ENCODE measurements at regions not wholly inside any gene's neighbourhood (a gene's known extent, or its start where the extent isn't known, plus 50 kb on each side); places are given as distances from the start of the nearest gene placed in this dataset.
"Not testable (repeated sequence)": the region's sequence is repeated elsewhere in the genome, so short reads cannot be mapped to it uniquely, and the experiment has no call there.

- Histone ChIP-seq H3K4me2 (ENCODE audit: insufficient read depth, low read length) (no peak overlapping the region), H2AFZ (ENCODE audit: low read length) (no peak overlapping the region), H3K4me1 (ENCODE audit: insufficient read depth, low read length) (no peaks in the 10 kb centered on the region), H3K36me3 (ENCODE audit: insufficient read depth, low read length) (no peaks in the 10 kb centered on the region), H4K20me1 (ENCODE audit: insufficient read depth, low read length) (no peaks in the 10 kb centered on the region), H3K79me2 (ENCODE audit: insufficient read depth, low read length) (no peaks in the 10 kb centered on the region), H3K27me3 (ENCODE audit: insufficient read depth, low read length) (no peaks in the 10 kb centered on the region), H3K9me3 (ENCODE audit: low read depth, low read length) (no peaks in the 10 kb centered on the region), H3K27ac (ENCODE audit: low read depth, low read length) (no peak overlapping the region), H3K4me3 (ENCODE audit: insufficient read depth, low read length) (no peak overlapping the region)
- no peak for DNase-seq (ENCODE audit: insufficient read length, low spot score, missing footprints)
- TF ChIP-seq, protein P1, sequence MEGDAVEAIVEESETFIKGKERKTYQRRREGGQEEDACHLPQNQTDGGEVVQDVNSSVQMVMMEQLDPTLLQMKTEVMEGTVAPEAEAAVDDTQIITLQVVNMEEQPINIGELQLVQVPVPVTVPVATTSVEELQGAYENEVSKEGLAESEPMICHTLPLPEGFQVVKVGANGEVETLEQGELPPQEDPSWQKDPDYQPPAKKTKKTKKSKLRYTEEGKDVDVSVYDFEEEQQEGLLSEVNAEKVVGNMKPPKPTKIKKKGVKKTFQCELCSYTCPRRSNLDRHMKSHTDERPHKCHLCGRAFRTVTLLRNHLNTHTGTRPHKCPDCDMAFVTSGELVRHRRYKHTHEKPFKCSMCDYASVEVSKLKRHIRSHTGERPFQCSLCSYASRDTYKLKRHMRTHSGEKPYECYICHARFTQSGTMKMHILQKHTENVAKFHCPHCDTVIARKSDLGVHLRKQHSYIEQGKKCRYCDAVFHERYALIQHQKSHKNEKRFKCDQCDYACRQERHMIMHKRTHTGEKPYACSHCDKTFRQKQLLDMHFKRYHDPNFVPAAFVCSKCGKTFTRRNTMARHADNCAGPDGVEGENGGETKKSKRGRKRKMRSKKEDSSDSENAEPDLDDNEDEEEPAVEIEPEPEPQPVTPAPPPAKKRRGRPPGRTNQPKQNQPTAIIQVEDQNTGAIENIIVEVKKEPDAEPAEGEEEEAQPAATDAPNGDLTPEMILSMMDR (IDR thresholded peaks at IDR 0.05; ENCODE audit: extremely low read depth, low read depth, low read length) = no peak
These were observed 114.8 kb downstream of the SCG2 start for GRCh38 chr2:223487214-223487846.

GRCh38 chr2:223488814-223489213 lies 113.3 kb downstream of the SCG2 start:
- Histone ChIP-seq H3K79me2 (ENCODE audit: insufficient read depth, low read length) (no peaks in the 10 kb centered on the region), H3K4me2 (ENCODE audit: insufficient read depth, low read length) (no peak overlapping the region)

GRCh38 chr2:223494496-223494895 lies 107.7 kb downstream of the SCG2 start:
- H3K9me3 ChIP-seq (ENCODE audit: low read depth, low read length) = no peaks in the 10 kb centered on the region
- DNase-seq (ENCODE audit: insufficient read length, low spot score, missing footprints) = no peak
- H3K27me3 ChIP-seq (ENCODE audit: insufficient read depth, low read length) = no peaks in the 10 kb centered on the region
- no peak overlapping the region for H3K4me3 ChIP-seq (ENCODE audit: insufficient read depth, low read length)
- no peak overlapping the region for H3K4me2 ChIP-seq (ENCODE audit: insufficient read depth, low read length)
- no peaks in the 10 kb centered on the region for H3K36me3 ChIP-seq (ENCODE audit: insufficient read depth, low read length)
- no peaks in the 10 kb centered on the region for H3K79me2 ChIP-seq (ENCODE audit: insufficient read depth, low read length)
- no peak overlapping the region for H3K27ac ChIP-seq (ENCODE audit: low read depth, low read length)
- TF ChIP-seq, protein P1 (IDR thresholded peaks at IDR 0.05; ENCODE audit: extremely low read depth, low read depth, low read length) = no peak
- H2AFZ ChIP-seq (ENCODE audit: low read length) = no peak overlapping the region
- no peaks in the 10 kb centered on the region for H4K20me1 ChIP-seq (ENCODE audit: insufficient read depth, low read length)
- H3K4me1 ChIP-seq (ENCODE audit: insufficient read depth, low read length) = no peaks in the 10 kb centered on the region

More at GRCh38 chr2:223488814-223489213, 113.3 kb downstream of the SCG2 start:
- no peak overlapping the region for H3K27ac ChIP-seq (ENCODE audit: low read depth, low read length)
- no peak for DNase-seq (ENCODE audit: insufficient read length, low spot score, missing footprints)
- TF ChIP-seq, protein P1 (IDR thresholded peaks at IDR 0.05; ENCODE audit: extremely low read depth, low read depth, low read length) = no peak
- no peaks in the 10 kb centered on the region for H3K4me1 ChIP-seq (ENCODE audit: insufficient read depth, low read length)
- no peaks in the 10 kb centered on the region for H3K27me3 ChIP-seq (ENCODE audit: insufficient read depth, low read length)
- no peaks in the 10 kb centered on the region for H3K36me3 ChIP-seq (ENCODE audit: insufficient read depth, low read length)
- H2AFZ ChIP-seq (ENCODE audit: low read length) = no peak overlapping the region
- no peaks in the 10 kb centered on the region for H4K20me1 ChIP-seq (ENCODE audit: insufficient read depth, low read length)
- no peak overlapping the region for H3K4me3 ChIP-seq (ENCODE audit: insufficient read depth, low read length)
- no peaks in the 10 kb centered on the region for H3K9me3 ChIP-seq (ENCODE audit: low read depth, low read length)

- no peak overlapping the region for H2AFZ ChIP-seq (ENCODE audit: low read length)
- DNase-seq (ENCODE audit: insufficient read length, low spot score, missing footprints) = no peak
These were observed 107.2 kb downstream of the SCG2 start for GRCh38 chr2:223494942-223495341.

GRCh38 chr2:223496853-223497252 lies 105.3 kb downstream of the SCG2 start:
- DNase-seq (ENCODE audit: insufficient read length, low spot score, missing footprints) = not testable (repeated sequence)

More at GRCh38 chr2:223494942-223495341, 107.2 kb downstream of the SCG2 start:
- Histone ChIP-seq H3K4me2 (ENCODE audit: insufficient read depth, low read length) (no peak overlapping the region), H3K4me3 (ENCODE audit: insufficient read depth, low read length) (no peak overlapping the region), H3K36me3 (ENCODE audit: insufficient read depth, low read length) (no peaks in the 10 kb centered on the region), H3K4me1 (ENCODE audit: insufficient read depth, low read length) (no peaks in the 10 kb centered on the region), H3K27me3 (ENCODE audit: insufficient read depth, low read length) (no peaks in the 10 kb centered on the region), H3K27ac (ENCODE audit: low read depth, low read length) (no peak overlapping the region), H4K20me1 (ENCODE audit: insufficient read depth, low read length) (no peaks in the 10 kb centered on the region), H3K9me3 (ENCODE audit: low read depth, low read length) (no peaks in the 10 kb centered on the region), H3K79me2 (ENCODE audit: insufficient read depth, low read length) (no peaks in the 10 kb centered on the region)
- TF ChIP-seq, protein P1 (IDR thresholded peaks at IDR 0.05; ENCODE audit: extremely low read depth, low read depth, low read length) = no peak

More at GRCh38 chr2:223496853-223497252, 105.3 kb downstream of the SCG2 start:
- not testable (repeated sequence) for H3K4me2 ChIP-seq (ENCODE audit: insufficient read depth, low read length); H3K79me2 ChIP-seq (ENCODE audit: insufficient read depth, low read length); H3K4me3 ChIP-seq (ENCODE audit: insufficient read depth, low read length); H3K4me1 ChIP-seq (ENCODE audit: insufficient read depth, low read length); H3K27ac ChIP-seq (ENCODE audit: low read depth, low read length); H4K20me1 ChIP-seq (ENCODE audit: insufficient read depth, low read length); H3K36me3 ChIP-seq (ENCODE audit: insufficient read depth, low read length); H2AFZ ChIP-seq (ENCODE audit: low read length); H3K9me3 ChIP-seq (ENCODE audit: low read depth, low read length); H3K27me3 ChIP-seq (ENCODE audit: insufficient read depth, low read length)
